Psoas muscle (tissue), 7 donors: ENCODE measurements at regions not wholly inside any gene's neighbourhood (a gene's known extent, or its start where the extent isn't known, plus 50 kb on each side); places are given as distances from the start of the nearest gene placed in this dataset.

Source experiments
- ATAC-seq, 4 donors: fragments of 200-7000 bp; cut with Tn5 transposase; one replicate each; pipeline ENCODE4 v1.9.1; 2020; ENCODE audit warnings: moderate library complexity in 3 of 4, mild to moderate bottlenecking in 2 of 4
- DNase-seq, 2 donors: peaks; one replicate each; pipeline ENCODE4 v3.0.0-alpha.2; 2020
- H3K27ac ChIP-seq: fragments of 200-600 bp; one replicate; pipeline ENCODE4 v1.8.0; 2022
- H3K27me3 ChIP-seq, 3 donors: fragments of 200-600 bp in 1 of 3; one replicate each; pipeline versions ENCODE4 v1.6.1 to v1.8.0; 2013 to 2022; ENCODE audit warnings: low read length in 2 of 3, mild to moderate bottlenecking in 2 of 3, moderate library complexity in 1 of 3; ENCODE audit not compliant: insufficient read depth in 3 of 3
- H3K36me3 ChIP-seq, 2 donors: fragments of 200-600 bp in 1 of 2; one replicate each; pipeline versions ENCODE4 v1.6.1 to v1.8.0; 2013 to 2022; ENCODE audit warnings: low read depth in 1 of 2, mild to moderate bottlenecking in 1 of 2, moderate library complexity in 1 of 2; ENCODE audit not compliant: insufficient read depth in 1 of 2
- H3K4me1 ChIP-seq: fragments of 200-600 bp; one replicate; pipeline ENCODE4 v1.8.0; 2022
- H3K4me3 ChIP-seq: fragments of 200-600 bp; one replicate; pipeline ENCODE4 v1.8.0; 2022; ENCODE audit warnings: mild to moderate bottlenecking
- H3K9me3 ChIP-seq: fragments of 200-600 bp; one replicate; pipeline ENCODE4 v1.8.0; 2022
- CTCF ChIP-seq: fragments of 200-600 bp; IDR thresholded peaks from one replicate; pipeline ENCODE4 v1.8.0; 2022; ENCODE audit warnings: antibody characterized with exemption
- WGBS, 3 donors: extraction: QIAGEN DNeasy Blood & Tissue Kit; methylation state at CpG; one replicate each; pipeline versions ENCODE4 v1.1.6 to v1.1.7; 2013; 5-methylcytosine and 5-hydroxymethylcytosine counted together
- intact Hi-C, 2 donors: fragments of 100-400 bp; cut with DNase I; formaldehyde crosslinking; loops; one replicate each; pipeline versions ENCODE4 v1.11.0 to v1.14.2; 2022
- donor health status: healthy with polysubstance abuse.
- donor health status: DM: no; HTN: no; CAD: no; lungs with moderate emphysema.
- donor health status: Bipolar disorder and iron deficiency.
- donor health status: healthy.
- donor health status: DM: yes; HTN: yes; CAD: no.
- donor health status: DM: no; HTN: no; CAD: no.
- donor health status: DM: yes; HTN: yes; CAD: no.

- Histone ChIP-seq H3K4me1 (no peaks in the 10 kb centered on the region), H3K4me3 (no peak overlapping the region), H3K9me3 (no peaks in the 10 kb centered on the region), H3K27me3 (peaks cover 0 to 2% (median 0%) of the 10 kb centered on the region in 3 donors), H3K27ac (no peak overlapping the region), H3K36me3 (no peaks in the 10 kb centered on the region)
- DNase-seq (no peak), ATAC-seq (no peak)
- no peak for TF ChIP-seq CTCF
- WGBS, 3 donors = 39 to 45% (median 42%) methylated on average over 12 of the region's 12 CpGs
- intact Hi-C loops = no loop called here
These were observed 597.9 kb upstream of the ADAMTS16 start for GRCh38 chr5:4542145-4542778.

GRCh38 chr5:4544049-4544670 is 596.0 kb upstream of the ADAMTS16 start:
- WGBS, 3 donors = 47 to 54% (median 48%) methylated on average over 10 of the region's 10 CpGs
- Histone ChIP-seq H3K4me1 (no peaks in the 10 kb centered on the region), H3K27ac (no peak overlapping the region), H3K27me3 (peaks cover 0 to 2% (median 0%) of the 10 kb centered on the region in 3 donors), H3K36me3 (no peaks in the 10 kb centered on the region), H3K9me3 (no peaks in the 10 kb centered on the region), H3K4me3 (no peak overlapping the region)
- DNase-seq (no peak), ATAC-seq (no peak)
- no peak for TF ChIP-seq CTCF
- intact Hi-C loops = no loop called here

GRCh38 chr5:4547547-4547946 is 592.6 kb upstream of the ADAMTS16 start:
- no peak for TF ChIP-seq CTCF
- WGBS, 3 donors = 85 to 91% (median 86%) methylated on average over 6 of the region's 6 CpGs
- no peak for ATAC-seq

GRCh38 chr5:4548341-4548740 is 591.8 kb upstream of the ADAMTS16 start:
- no peaks in the 10 kb centered on the region for H3K9me3 ChIP-seq
- no peaks in the 10 kb centered on the region for H3K36me3 ChIP-seq
- no peaks in the 10 kb centered on the region for H3K27me3 ChIP-seq
- DNase-seq = no peak
- H3K4me1 ChIP-seq = no peaks in the 10 kb centered on the region
- ATAC-seq = no peak
- TF ChIP-seq CTCF = no peak
- intact Hi-C loops = no loop called here
- H3K27ac ChIP-seq = no peak overlapping the region
- WGBS, 3 donors = 89 to 96% (median 96%) methylated on average over 1 of the region's 1 CpG
- H3K4me3 ChIP-seq = no peak overlapping the region

More at GRCh38 chr5:4547547-4547946, 592.6 kb upstream of the ADAMTS16 start:
- Histone ChIP-seq H3K9me3 (no peaks in the 10 kb centered on the region), H3K27me3 (no peaks in the 10 kb centered on the region), H3K4me1 (no peaks in the 10 kb centered on the region), H3K27ac (no peak overlapping the region), H3K36me3 (no peaks in the 10 kb centered on the region), H3K4me3 (no peak overlapping the region)
- intact Hi-C loops = no loop called here
- no peak for DNase-seq

GRCh38 chr5:4549351-4549750 is 590.8 kb upstream of the ADAMTS16 start:
- WGBS, 3 donors = 88 to 100% (median 96%) methylated on average over 1 of the region's 1 CpG
- no peak overlapping the region for H3K4me3 ChIP-seq
- ATAC-seq (no peak), DNase-seq (no peak)
- no peaks in the 10 kb centered on the region for H3K9me3 ChIP-seq
- no peak overlapping the region for H3K27ac ChIP-seq
- no peaks in the 10 kb centered on the region for H3K36me3 ChIP-seq
- H3K27me3 ChIP-seq = no peaks in the 10 kb centered on the region
- intact Hi-C loops = no loop called here
- TF ChIP-seq CTCF = no peak
- no peaks in the 10 kb centered on the region for H3K4me1 ChIP-seq
